Brain pericyte (primary cell): ENCODE measurements at regions not wholly inside any gene's neighbourhood (a gene's known extent, or its start where the extent isn't known, plus 50 kb on each side); places are given as distances from the start of the nearest gene placed in this dataset.

ENCODE experiments used
- DNase-seq: peaks from one replicate; pipeline ENCODE4 v3.0.0-alpha.2; 2012; ENCODE audit warnings: low read depth, low spot score

GRCh38 chr20:37598100-37598543 lies 70.4 kb upstream of the BLCAP start:
- no peak for DNase-seq

- DNase-seq, result no peak
Measured at GRCh38 chr20:37596890-37597536, 69.3 kb upstream of the BLCAP start.

GRCh38 chr20:37596168-37596567 lies 68.5 kb upstream of the BLCAP start:
- DNase-seq, result no peak

GRCh38 chr20:37593710-37594109 lies 66.0 kb upstream of the BLCAP start:
- DNase-seq, result no peak

GRCh38 chr20:37590938-37591490 lies 63.3 kb upstream of the BLCAP start:
- no peak for DNase-seq

GRCh38 chr20:37586078-37586477 lies 58.4 kb upstream of the BLCAP start:
- no peak for DNase-seq

- DNase-seq, result no peak
Measured at GRCh38 chr20:37584238-37584807, 56.6 kb upstream of the BLCAP start.

- no peak for DNase-seq
Measured at GRCh38 chr20:37581246-37581645, 53.6 kb upstream of the BLCAP start.

GRCh38 chr20:37580069-37580468 lies 52.4 kb upstream of the BLCAP start:
- DNase-seq, result no peak

- no peak for DNase-seq
Measured at GRCh38 chr20:37579106-37579505, 51.4 kb upstream of the BLCAP start.

- DNase-seq, result no peak
Measured at GRCh38 chr20:37577981-37578380, 50.3 kb upstream of the BLCAP start.
